DOHH2 (cell line): ENCODE measurements at regions not wholly inside any gene's neighbourhood (a gene's known extent, or its start where the extent isn't known, plus 50 kb on each side); places are given as distances from the start of the nearest gene placed in this dataset.

Source experiments
- CTCF ChIP-seq: fragments of 200-600 bp; sonication (generic); IDR thresholded peaks from one replicate; pipeline ENCODE4 v1.5.1; 2014; ENCODE audit warnings: antibody characterized with exemption, mild to moderate bottlenecking, low read depth, low read length; ENCODE audit not compliant: poor library complexity, severe bottlenecking
- EZH2phosphoT487 ChIP-seq: fragments of 200-600 bp; sonication (generic); IDR thresholded peaks from 2 replicates; pipeline ENCODE4 v1.6.1; 2017; ENCODE audit warnings: borderline replicate concordance, mild to moderate bottlenecking, antibody characterized with exemption, low read length, moderate library complexity, mixed read lengths

- no peak for TF ChIP-seq CTCF
- TF ChIP-seq EZH2phosphoT487 = no peak
Measured at GRCh38 chr12:42741771-42742510, 152.4 kb upstream of the PRICKLE1 start.
